OCI-LY1 (cell line): ENCODE measurements at regions not wholly inside any gene's neighbourhood (a gene's known extent, or its start where the extent isn't known, plus 50 kb on each side); places are given as distances from the start of the nearest gene placed in this dataset.

ENCODE experiments used
- H2AFZ ChIP-seq: fragments of 200-600 bp; sonication (generic), shearing (Covaris generic); 2 replicates; pipeline ENCODE4 v1.6.0; 2014; ENCODE audit warnings: antibody characterized with exemption, mild to moderate bottlenecking, low read length
- H3F3A ChIP-seq: fragments of 200-600 bp; sonication (generic), shearing (Covaris generic); 2 replicates; pipeline ENCODE4 v1.6.0; 2014; ENCODE audit warnings: mild to moderate bottlenecking, antibody characterized with exemption, low read length, moderate library complexity; ENCODE audit not compliant: insufficient read depth
- H3K27ac ChIP-seq: fragments of 200-600 bp; sonication (generic); 2 replicates; pipeline ENCODE4 v1.5.1; 2014; ENCODE audit warnings: low read length, mixed run types, mild to moderate bottlenecking, low read depth; ENCODE audit not compliant: poor library complexity, severe bottlenecking
- H3K27me3 ChIP-seq: fragments of 200-600 bp; sonication (generic); 2 replicates; pipeline ENCODE4 v1.6.0; 2014; ENCODE audit warnings: antibody characterized with exemption, mild to moderate bottlenecking, low read length, moderate library complexity; ENCODE audit not compliant: insufficient read depth
- H3K36me3 ChIP-seq: fragments of 200-600 bp; sonication (generic); 2 replicates; pipeline ENCODE4 v1.6.1; 2014; ENCODE audit warnings: mild to moderate bottlenecking, antibody characterized with exemption, low read length, moderate library complexity, mixed read lengths; ENCODE audit not compliant: insufficient read depth
- H3K4me1 ChIP-seq: fragments of 200-600 bp; sonication (generic); 2 replicates; pipeline ENCODE4 v1.5.1; 2014; ENCODE audit warnings: mild to moderate bottlenecking, low read length, moderate library complexity; ENCODE audit not compliant: insufficient read depth, severe bottlenecking
- H3K4me2 ChIP-seq: fragments of 200-600 bp; sonication (generic), shearing (Covaris generic); 2 replicates; pipeline ENCODE4 v1.6.1; 2014; ENCODE audit warnings: low read length
- H3K4me3 ChIP-seq: fragments of 200-600 bp; sonication (generic); 2 replicates; pipeline ENCODE4 v1.5.1; 2014; ENCODE audit warnings: low read length, low read depth, mild to moderate bottlenecking, mixed read lengths; ENCODE audit not compliant: poor library complexity, severe bottlenecking
- H3K79me2 ChIP-seq: fragments of 200-600 bp; shearing (Covaris generic); 2 replicates; pipeline ENCODE4 v1.6.1; 2016; ENCODE audit warnings: mixed run types, low read length, mixed read lengths; ENCODE audit not compliant: insufficient read depth
- H3K9ac ChIP-seq: fragments of 200-600 bp; sonication (generic), shearing (Covaris generic); 2 replicates; pipeline ENCODE4 v1.6.1; 2014; ENCODE audit warnings: mild to moderate bottlenecking, low read length, mixed read lengths
- H3K9me2 ChIP-seq: fragments of 200-600 bp; sonication (generic), shearing (Covaris generic); 2 replicates; pipeline ENCODE4 v1.6.1; 2014; ENCODE audit warnings: low read depth, mild to moderate bottlenecking, low read length, mixed read lengths
- H3K9me3 ChIP-seq: fragments of 200-600 bp; shearing (Covaris generic); 2 replicates; pipeline ENCODE4 v1.6.1; 2014; ENCODE audit warnings: low read length, mixed read lengths
- H4K20me1 ChIP-seq: fragments of 200-600 bp; sonication (generic), shearing (Covaris generic); 2 replicates; pipeline ENCODE4 v1.6.0; 2016; ENCODE audit warnings: mild to moderate bottlenecking, low read length; ENCODE audit not compliant: insufficient read depth
- EZH2 ChIP-seq: fragments of 200-600 bp; sonication (generic), shearing (Covaris generic); IDR thresholded peaks from 2 replicates; pipeline ENCODE4 v1.8.0; 2017; ENCODE audit warnings: borderline replicate concordance, mixed run types, mild to moderate bottlenecking, antibody characterized with exemption, low read length, moderate library complexity, mixed read lengths
- TF ChIP-seq, protein P1 (sequence below): fragments of 200-600 bp; sonication (generic), shearing (Covaris generic); IDR thresholded peaks from 2 replicates; pipeline ENCODE4 v1.5.1; 2017; ENCODE audit warnings: mild to moderate bottlenecking, antibody characterized with exemption, low read length, moderate library complexity, mixed read lengths

- Histone ChIP-seq H3K79me2 (no peaks in the 10 kb centered on the region), H3K9me2 (no peaks in the 10 kb centered on the region), H3K4me2 (no peak overlapping the region), H2AFZ (no peak overlapping the region), H3K27ac (no peak overlapping the region), H3K9me3 (no peaks in the 10 kb centered on the region), H3K36me3 (no peaks in the 10 kb centered on the region), H4K20me1 (no peaks in the 10 kb centered on the region), H3K9ac (no peak overlapping the region), H3K4me1 (no peaks in the 10 kb centered on the region), H3F3A (no peaks in the 10 kb centered on the region), H3K4me3 (no peak overlapping the region), H3K27me3 (peaks cover 14% of the 10 kb centered on the region; the same call in 1 of the 2 replicates)
- TF ChIP-seq, protein P1, sequence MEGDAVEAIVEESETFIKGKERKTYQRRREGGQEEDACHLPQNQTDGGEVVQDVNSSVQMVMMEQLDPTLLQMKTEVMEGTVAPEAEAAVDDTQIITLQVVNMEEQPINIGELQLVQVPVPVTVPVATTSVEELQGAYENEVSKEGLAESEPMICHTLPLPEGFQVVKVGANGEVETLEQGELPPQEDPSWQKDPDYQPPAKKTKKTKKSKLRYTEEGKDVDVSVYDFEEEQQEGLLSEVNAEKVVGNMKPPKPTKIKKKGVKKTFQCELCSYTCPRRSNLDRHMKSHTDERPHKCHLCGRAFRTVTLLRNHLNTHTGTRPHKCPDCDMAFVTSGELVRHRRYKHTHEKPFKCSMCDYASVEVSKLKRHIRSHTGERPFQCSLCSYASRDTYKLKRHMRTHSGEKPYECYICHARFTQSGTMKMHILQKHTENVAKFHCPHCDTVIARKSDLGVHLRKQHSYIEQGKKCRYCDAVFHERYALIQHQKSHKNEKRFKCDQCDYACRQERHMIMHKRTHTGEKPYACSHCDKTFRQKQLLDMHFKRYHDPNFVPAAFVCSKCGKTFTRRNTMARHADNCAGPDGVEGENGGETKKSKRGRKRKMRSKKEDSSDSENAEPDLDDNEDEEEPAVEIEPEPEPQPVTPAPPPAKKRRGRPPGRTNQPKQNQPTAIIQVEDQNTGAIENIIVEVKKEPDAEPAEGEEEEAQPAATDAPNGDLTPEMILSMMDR = no peak
- TF ChIP-seq EZH2 = no peak
Measured at GRCh38 chr5:176714067-176714466, 66.8 kb downstream of the TSPAN17 start.

DNA sequence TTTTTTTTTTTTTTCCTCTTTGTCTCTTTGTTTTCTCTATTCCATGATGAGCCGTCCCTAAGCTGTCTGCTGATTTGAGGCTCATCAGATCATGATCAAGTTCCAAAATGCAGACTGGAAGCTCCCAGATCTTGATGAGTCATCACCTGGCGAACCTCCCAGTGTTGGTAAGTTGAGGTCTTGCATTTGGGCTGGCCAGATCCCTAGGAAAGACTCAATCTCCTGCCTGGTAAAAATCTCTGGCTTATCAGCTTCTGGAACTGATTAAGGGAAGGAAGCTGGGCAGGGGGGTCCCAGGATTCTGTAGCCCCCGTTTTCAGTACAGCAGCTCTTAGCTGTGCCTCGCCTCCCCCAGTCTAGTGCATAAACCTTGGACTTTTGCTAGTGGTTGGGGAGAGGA is 69.0 kb downstream of the TSPAN17 start:
- no peaks in the 10 kb centered on the region for H3K79me2 ChIP-seq
- no peaks in the 10 kb centered on the region for H3K9me3 ChIP-seq
- no peak overlapping the region for H3K27ac ChIP-seq
- no peak overlapping the region for H3K4me2 ChIP-seq
- H3F3A ChIP-seq = no peaks in the 10 kb centered on the region
- TF ChIP-seq, protein P1 = no peak
- H3K9me2 ChIP-seq = no peaks in the 10 kb centered on the region
- H2AFZ ChIP-seq = no peak overlapping the region
- no peaks in the 10 kb centered on the region for H3K4me1 ChIP-seq
- no peak overlapping the region for H3K9ac ChIP-seq
- no peak overlapping the region for H3K4me3 ChIP-seq
- H4K20me1 ChIP-seq = no peaks in the 10 kb centered on the region
- H3K27me3 ChIP-seq = peaks cover 17% of the 10 kb centered on the region; the same call in 1 of the 2 replicates
- H3K36me3 ChIP-seq = no peaks in the 10 kb centered on the region

DNA sequence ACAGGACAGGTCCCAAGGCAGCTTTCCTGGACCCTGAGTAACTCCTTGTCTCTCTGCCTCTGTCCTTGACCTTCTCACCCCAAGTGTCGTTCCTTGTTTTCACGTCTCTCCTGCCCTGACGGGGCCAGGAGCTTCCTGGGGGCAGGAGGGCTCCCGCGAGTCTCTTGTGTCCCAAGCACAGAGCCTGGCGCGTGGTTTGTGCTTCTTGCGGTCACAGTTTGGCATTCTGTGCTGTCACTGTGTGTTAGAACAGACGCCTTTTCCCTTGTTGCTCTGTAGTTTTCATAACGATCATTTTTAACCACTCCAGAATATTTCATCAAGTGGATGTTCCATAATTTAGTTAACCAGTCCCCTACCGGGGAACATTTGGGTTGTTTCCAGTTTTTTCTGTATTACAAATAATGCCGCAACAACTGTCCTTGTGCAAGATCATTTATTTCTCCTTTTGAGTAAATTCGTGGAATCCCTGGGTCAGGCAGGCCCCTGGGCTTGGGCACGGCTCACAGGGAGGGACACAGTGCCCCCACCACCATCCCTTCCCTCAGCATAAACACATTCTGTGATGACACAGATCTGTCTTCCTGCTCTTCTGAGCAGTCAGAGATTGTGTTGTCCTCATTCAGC is 71.9 kb downstream of the TSPAN17 start:
- no peaks in the 10 kb centered on the region for H3K79me2 ChIP-seq
- no peaks in the 10 kb centered on the region for H4K20me1 ChIP-seq
- peaks cover 9% of the 10 kb centered on the region; the same call in 1 of the 2 replicates for H3K27me3 ChIP-seq
- no peaks in the 10 kb centered on the region for H3K4me1 ChIP-seq
- H3K4me3 ChIP-seq = no peak overlapping the region
- no peaks in the 10 kb centered on the region for H3K9me2 ChIP-seq
- no peaks in the 10 kb centered on the region for H3K36me3 ChIP-seq
- no peak overlapping the region for H3K4me2 ChIP-seq
- H3F3A ChIP-seq = no peaks in the 10 kb centered on the region
- H3K27ac ChIP-seq = no peak overlapping the region
- H2AFZ ChIP-seq = no peak overlapping the region
- H3K9ac ChIP-seq = no peak overlapping the region
- TF ChIP-seq, protein P1 = no peak
- TF ChIP-seq EZH2 = no peak
- H3K9me3 ChIP-seq = no peaks in the 10 kb centered on the region
